NCI-H446 treated with DMSO at 0.1 percent for 48 hours (cell line): ENCODE measurements at regions not wholly inside any gene's neighbourhood (a gene's known extent, or its start where the extent isn't known, plus 50 kb on each side); places are given as distances from the start of the nearest gene placed in this dataset.
"Not testable (repeated sequence)": the region's sequence is repeated elsewhere in the genome, so short reads cannot be mapped to it uniquely, and the experiment has no call there.

Experiments used
- DNase-seq: peaks from one replicate; lab custom pipeline; 2025; lab: John Stamatoyannopoulos, UW

DNA sequence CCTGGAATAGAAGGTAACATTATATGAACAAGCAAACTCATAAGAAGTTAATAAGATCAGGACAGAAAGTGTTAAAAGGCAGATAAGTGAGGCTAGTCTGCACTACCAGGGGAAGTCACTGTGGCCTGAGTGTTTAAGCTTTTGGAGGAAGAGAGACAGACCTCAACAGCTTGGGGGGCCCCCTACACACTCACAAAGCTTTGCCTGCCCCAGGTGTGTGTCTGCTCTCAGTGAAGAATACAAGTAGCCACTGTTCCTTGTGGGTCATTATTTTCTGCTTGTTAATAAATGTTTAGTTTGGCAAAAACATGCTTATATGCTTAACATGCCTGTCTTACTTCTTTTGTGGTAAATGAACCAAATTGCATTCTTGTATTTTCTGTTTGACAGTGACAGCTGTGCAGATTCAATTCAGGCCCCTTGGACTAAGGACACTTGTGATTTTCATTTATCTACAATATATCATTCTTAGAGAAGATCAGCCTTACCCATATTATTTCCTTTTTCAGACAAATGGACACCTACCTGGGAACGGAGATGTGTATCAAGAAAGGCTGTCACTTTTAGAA is 50.7 kb upstream of the C12orf71 start:
- no peak for DNase-seq

- no peak for DNase-seq
These were observed 58.1 kb upstream of the C12orf71 start for GRCh38 chr12:27140478-27140969.

DNA sequence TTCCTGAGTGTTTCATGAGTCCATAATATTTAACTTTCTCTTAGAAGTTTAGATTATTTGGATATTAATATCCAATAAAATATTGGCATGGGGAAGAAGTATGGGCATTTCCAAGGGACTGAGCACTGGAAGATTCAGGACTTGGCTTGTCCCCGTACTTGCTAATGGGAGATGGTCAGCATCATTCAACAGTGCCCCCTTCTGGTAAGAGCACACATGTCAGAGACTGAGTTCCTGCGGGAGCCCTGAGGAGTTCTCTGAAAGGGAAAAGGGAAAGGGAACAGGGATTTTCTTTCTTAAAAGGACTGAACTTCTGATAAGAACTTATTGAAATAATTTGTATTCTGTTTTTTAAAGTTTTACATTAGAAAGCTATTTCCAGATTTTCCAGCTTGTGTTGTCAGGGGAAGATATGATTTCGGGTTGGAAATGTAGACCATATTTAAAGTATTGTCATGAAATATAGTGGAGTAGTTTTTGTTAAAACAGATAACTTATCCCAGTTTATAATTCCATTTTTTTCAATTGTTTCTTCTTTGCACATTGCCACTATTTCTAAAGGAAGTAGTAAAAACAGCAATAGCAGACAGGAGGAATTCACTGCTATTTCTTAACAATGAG is 59.8 kb upstream of the C12orf71 start:
- DNase-seq: peak; percentile 8

DNA sequence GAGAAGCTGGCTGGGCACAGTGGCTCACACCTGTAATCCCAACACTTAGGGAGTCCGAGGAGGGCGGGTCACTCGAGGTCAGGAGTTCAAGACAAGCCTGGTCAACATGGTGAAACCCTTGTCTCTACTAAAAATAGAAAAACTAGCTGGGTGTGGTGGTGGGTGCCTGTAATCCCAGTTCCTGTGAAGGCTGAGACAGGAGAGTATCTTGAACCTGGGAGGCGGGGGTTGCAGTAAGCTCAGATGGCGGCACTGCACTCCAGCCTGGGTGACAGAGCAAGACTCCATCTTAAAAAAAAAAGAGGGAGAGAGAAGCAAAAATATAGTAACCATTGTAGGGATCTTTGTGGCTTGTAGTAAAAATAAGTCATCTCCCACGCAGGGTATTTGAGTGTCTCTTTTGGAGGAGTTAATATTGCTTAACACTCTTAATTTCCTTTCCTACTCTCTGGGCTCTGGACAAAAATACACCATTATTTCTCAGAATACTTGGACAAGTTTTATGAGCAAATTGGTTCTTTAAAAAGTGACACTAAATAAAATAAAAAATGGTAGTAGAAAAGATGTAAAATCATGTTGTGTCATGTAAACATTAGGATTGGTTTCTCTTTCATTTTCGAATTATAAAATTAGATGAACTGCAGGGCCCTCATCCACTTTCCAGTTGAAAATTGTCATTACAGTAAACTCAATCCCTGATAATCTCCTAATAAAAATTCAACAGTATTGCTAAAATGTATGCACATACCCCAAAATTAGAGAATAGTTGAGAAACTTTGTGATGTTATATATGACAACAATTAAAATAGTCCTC is 61.1 kb upstream of the C12orf71 start:
- no peak for DNase-seq

- not testable (repeated sequence) for DNase-seq
These were observed 63.3 kb upstream of the C12orf71 start for GRCh38 chr12:27145725-27146124.

DNA sequence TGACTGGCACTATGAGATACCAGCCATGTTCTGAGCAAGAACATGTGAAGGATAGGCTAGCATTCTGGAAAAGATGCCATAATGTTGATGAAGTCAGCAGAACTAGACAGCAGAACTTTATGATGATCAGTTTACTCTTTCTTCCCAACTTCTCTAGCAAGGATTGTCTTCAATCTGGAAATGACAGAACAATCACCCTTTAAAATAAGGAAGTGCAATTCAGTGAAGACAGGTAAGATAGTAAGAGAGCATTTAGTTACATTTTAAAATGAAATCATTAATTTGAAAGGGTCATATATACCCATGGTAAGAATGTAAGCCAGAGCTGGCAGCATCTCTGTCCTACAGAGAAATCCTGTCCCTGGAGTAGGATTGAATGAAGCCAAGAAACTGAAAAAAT is 66.0 kb upstream of the C12orf71 start:
- DNase-seq: no peak

- DNase-seq: no peak
These were observed 66.4 kb upstream of the C12orf71 start for GRCh38 chr12:27148791-27149190.

GRCh38 chr12:27151479-27151878 is 69.1 kb upstream of the C12orf71 start:
- no peak for DNase-seq

GRCh38 chr12:27158297-27158696 is 75.9 kb upstream of the C12orf71 start:
- no peak for DNase-seq

- no peak for DNase-seq
These were observed 79.3 kb upstream of the C12orf71 start for GRCh38 chr12:27161458-27162228.

DNA sequence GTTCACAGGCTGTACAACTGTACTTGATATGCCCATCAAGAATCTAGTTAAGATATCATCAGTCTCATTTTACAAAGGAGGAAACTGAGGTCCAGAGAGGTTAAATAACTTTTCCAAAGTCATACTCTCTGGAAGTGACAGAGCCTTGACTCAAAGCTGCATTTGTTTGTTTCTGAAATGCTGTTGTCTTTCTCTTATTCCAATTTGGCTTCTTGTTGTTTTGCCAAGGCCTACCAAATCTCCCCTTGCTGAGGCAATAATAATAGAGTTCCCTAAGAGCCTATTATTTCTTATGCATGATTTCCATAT is 79.8 kb upstream of the C12orf71 start:
- no peak for DNase-seq

- DNase-seq: no peak
These were observed 80.8 kb upstream of the C12orf71 start for GRCh38 chr12:27163048-27163715.

- DNase-seq: no peak
These were observed 80.2 kb upstream of the STK38L start for GRCh38 chr12:27163894-27164293.

- DNase-seq: no peak
These were observed 79.6 kb upstream of the STK38L start for GRCh38 chr12:27164330-27165040.

DNA sequence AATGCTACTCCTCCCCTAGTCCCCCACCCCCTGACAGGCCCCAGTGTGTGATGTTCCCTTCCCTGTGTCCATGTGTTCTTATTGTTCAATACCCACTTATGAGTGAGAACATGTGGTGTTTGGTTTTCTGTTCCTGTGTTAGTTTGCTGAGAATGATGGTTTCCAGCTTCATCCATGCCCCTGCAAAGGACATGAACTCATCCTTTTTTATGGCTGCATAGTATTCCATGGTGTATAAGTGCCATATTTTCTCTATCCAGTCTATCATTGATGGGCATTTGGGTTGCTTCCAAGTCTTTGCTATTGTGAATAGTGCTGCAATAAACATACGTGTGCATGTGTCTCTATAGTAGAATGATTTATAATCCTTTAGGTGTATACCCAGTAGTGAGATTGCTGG is 78.1 kb upstream of the STK38L start:
- not testable (repeated sequence) for DNase-seq

DNA sequence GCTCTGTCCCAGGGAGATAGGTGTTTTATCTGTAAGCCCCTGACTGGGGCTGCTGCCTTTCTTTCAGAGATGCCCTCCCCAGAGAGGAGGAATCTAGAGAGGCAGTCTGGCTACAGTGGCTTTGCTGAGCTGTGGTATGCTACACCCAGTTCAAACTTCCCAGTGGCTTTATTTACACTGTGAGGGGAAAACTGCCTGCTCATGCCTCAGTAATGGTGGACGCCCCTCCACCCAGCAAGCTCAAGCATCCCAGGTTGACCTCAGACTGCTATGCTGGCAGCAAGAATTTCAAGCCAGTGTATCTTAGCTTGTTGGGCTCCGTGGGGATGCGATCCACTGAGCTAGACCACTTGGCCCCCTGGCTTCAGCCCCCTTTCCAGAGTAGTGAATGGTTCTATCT is 72.6 kb upstream of the STK38L start:
- not testable (repeated sequence) for DNase-seq

GRCh38 chr12:27176765-27177164 is 67.3 kb upstream of the STK38L start:
- DNase-seq: no peak

- no peak for DNase-seq
These were observed 66.4 kb upstream of the STK38L start for GRCh38 chr12:27177706-27178105.

DNA sequence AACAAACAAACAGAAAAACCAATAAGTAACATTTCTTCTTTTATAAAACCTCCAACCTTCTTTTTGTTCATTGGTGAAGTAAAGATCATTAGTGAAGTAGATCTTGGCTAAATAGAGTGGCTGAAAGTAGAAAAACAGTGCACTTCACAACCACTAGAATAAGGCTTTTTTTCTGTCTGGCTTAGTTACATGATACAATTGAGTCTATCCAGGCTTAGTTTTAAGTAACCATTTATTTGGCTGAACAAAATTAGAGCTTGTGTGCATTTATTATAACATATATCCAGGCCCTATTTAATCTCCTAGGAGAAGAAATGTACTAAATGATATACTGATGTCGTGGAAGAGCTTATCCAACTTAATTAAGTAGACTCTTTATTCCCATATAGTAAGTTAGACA is 65.8 kb upstream of the STK38L start:
- DNase-seq: no peak

GRCh38 chr12:27178723-27179399 is 65.2 kb upstream of the STK38L start:
- no peak for DNase-seq
